OCI-LY1 (cell line): ENCODE measurements at regions not wholly inside any gene's neighbourhood (a gene's known extent, or its start where the extent isn't known, plus 50 kb on each side); places are given as distances from the start of the nearest gene placed in this dataset.

Source experiments
- H2AFZ ChIP-seq: fragments of 200-600 bp; sonication (generic), shearing (Covaris generic); 2 replicates; pipeline ENCODE4 v1.6.0; 2014; ENCODE audit warnings: antibody characterized with exemption, mild to moderate bottlenecking, low read length
- H3F3A ChIP-seq: fragments of 200-600 bp; sonication (generic), shearing (Covaris generic); 2 replicates; pipeline ENCODE4 v1.6.0; 2014; ENCODE audit warnings: mild to moderate bottlenecking, antibody characterized with exemption, low read length, moderate library complexity; ENCODE audit not compliant: insufficient read depth
- H3K27ac ChIP-seq: fragments of 200-600 bp; sonication (generic); 2 replicates; pipeline ENCODE4 v1.5.1; 2014; ENCODE audit warnings: low read length, mixed run types, mild to moderate bottlenecking, low read depth; ENCODE audit not compliant: poor library complexity, severe bottlenecking
- H3K27me3 ChIP-seq: fragments of 200-600 bp; sonication (generic); 2 replicates; pipeline ENCODE4 v1.6.0; 2014; ENCODE audit warnings: antibody characterized with exemption, mild to moderate bottlenecking, low read length, moderate library complexity; ENCODE audit not compliant: insufficient read depth
- H3K36me3 ChIP-seq: fragments of 200-600 bp; sonication (generic); 2 replicates; pipeline ENCODE4 v1.6.1; 2014; ENCODE audit warnings: mild to moderate bottlenecking, antibody characterized with exemption, low read length, moderate library complexity, mixed read lengths; ENCODE audit not compliant: insufficient read depth
- H3K4me1 ChIP-seq: fragments of 200-600 bp; sonication (generic); 2 replicates; pipeline ENCODE4 v1.5.1; 2014; ENCODE audit warnings: mild to moderate bottlenecking, low read length, moderate library complexity; ENCODE audit not compliant: insufficient read depth, severe bottlenecking
- H3K4me2 ChIP-seq: fragments of 200-600 bp; sonication (generic), shearing (Covaris generic); 2 replicates; pipeline ENCODE4 v1.6.1; 2014; ENCODE audit warnings: low read length
- H3K4me3 ChIP-seq: fragments of 200-600 bp; sonication (generic); 2 replicates; pipeline ENCODE4 v1.5.1; 2014; ENCODE audit warnings: low read length, low read depth, mild to moderate bottlenecking, mixed read lengths; ENCODE audit not compliant: poor library complexity, severe bottlenecking
- H3K79me2 ChIP-seq: fragments of 200-600 bp; shearing (Covaris generic); 2 replicates; pipeline ENCODE4 v1.6.1; 2016; ENCODE audit warnings: mixed run types, low read length, mixed read lengths; ENCODE audit not compliant: insufficient read depth
- H3K9ac ChIP-seq: fragments of 200-600 bp; sonication (generic), shearing (Covaris generic); 2 replicates; pipeline ENCODE4 v1.6.1; 2014; ENCODE audit warnings: mild to moderate bottlenecking, low read length, mixed read lengths
- H3K9me2 ChIP-seq: fragments of 200-600 bp; sonication (generic), shearing (Covaris generic); 2 replicates; pipeline ENCODE4 v1.6.1; 2014; ENCODE audit warnings: low read depth, mild to moderate bottlenecking, low read length, mixed read lengths
- H3K9me3 ChIP-seq: fragments of 200-600 bp; shearing (Covaris generic); 2 replicates; pipeline ENCODE4 v1.6.1; 2014; ENCODE audit warnings: low read length, mixed read lengths
- H4K20me1 ChIP-seq: fragments of 200-600 bp; sonication (generic), shearing (Covaris generic); 2 replicates; pipeline ENCODE4 v1.6.0; 2016; ENCODE audit warnings: mild to moderate bottlenecking, low read length; ENCODE audit not compliant: insufficient read depth
- CTCF ChIP-seq: fragments of 200-600 bp; sonication (generic), shearing (Covaris generic); IDR thresholded peaks from 2 replicates; pipeline ENCODE4 v1.5.1; 2017; ENCODE audit warnings: mild to moderate bottlenecking, antibody characterized with exemption, low read length, moderate library complexity, mixed read lengths
- EZH2 ChIP-seq: fragments of 200-600 bp; sonication (generic), shearing (Covaris generic); IDR thresholded peaks from 2 replicates; pipeline ENCODE4 v1.8.0; 2017; ENCODE audit warnings: borderline replicate concordance, mixed run types, mild to moderate bottlenecking, antibody characterized with exemption, low read length, moderate library complexity, mixed read lengths

- no peak overlapping the region for H2AFZ ChIP-seq
- H3K4me2 ChIP-seq, result no peak overlapping the region
- no peaks in the 10 kb centered on the region for H3K9me3 ChIP-seq
- no peaks in the 10 kb centered on the region for H3K79me2 ChIP-seq
- H3F3A ChIP-seq, result no peaks in the 10 kb centered on the region
- H4K20me1 ChIP-seq, result no peaks in the 10 kb centered on the region
- H3K9me2 ChIP-seq, result no peaks in the 10 kb centered on the region
- no peak overlapping the region for H3K4me3 ChIP-seq
- H3K36me3 ChIP-seq, result no peaks in the 10 kb centered on the region
- H3K27me3 ChIP-seq, result no peaks in the 10 kb centered on the region
- H3K4me1 ChIP-seq, result no peaks in the 10 kb centered on the region
- no peak overlapping the region for H3K9ac ChIP-seq
- TF ChIP-seq EZH2 (no peak), CTCF (no peak)
- no peak overlapping the region for H3K27ac ChIP-seq
Observed at GRCh38 chr13:90912247-90912646, 435.2 kb upstream of the MIR17HG start.

- H3K27ac ChIP-seq, result no peak overlapping the region
- no peak overlapping the region for H3K9ac ChIP-seq
- H3K36me3 ChIP-seq, result no peaks in the 10 kb centered on the region
- H3K4me3 ChIP-seq, result no peak overlapping the region
- H3K9me2 ChIP-seq, result no peaks in the 10 kb centered on the region
- H3K27me3 ChIP-seq, result no peaks in the 10 kb centered on the region
- H3K4me2 ChIP-seq, result no peak overlapping the region
- H3K9me3 ChIP-seq, result no peaks in the 10 kb centered on the region
- no peak overlapping the region for H2AFZ ChIP-seq
- H3K79me2 ChIP-seq, result no peaks in the 10 kb centered on the region
- TF ChIP-seq CTCF, result no peak
- no peak for TF ChIP-seq EZH2
- H3F3A ChIP-seq, result no peaks in the 10 kb centered on the region
- no peaks in the 10 kb centered on the region for H4K20me1 ChIP-seq
- H3K4me1 ChIP-seq, result no peaks in the 10 kb centered on the region
Observed at GRCh38 chr13:90918536-90918935, 429.0 kb upstream of the MIR17HG start.

GRCh38 chr13:90919153-90919552, 428.3 kb upstream of the MIR17HG start:
- Histone ChIP-seq H3K27me3 (no peaks in the 10 kb centered on the region), H3K9me2 (no peaks in the 10 kb centered on the region), H3K36me3 (no peaks in the 10 kb centered on the region), H4K20me1 (no peaks in the 10 kb centered on the region), H3K9ac (no peak overlapping the region), H3K4me3 (no peak overlapping the region), H3K27ac (no peak overlapping the region), H3K4me2 (no peak overlapping the region), H3K79me2 (no peaks in the 10 kb centered on the region), H3F3A (no peaks in the 10 kb centered on the region), H3K9me3 (no peaks in the 10 kb centered on the region), H2AFZ (no peak overlapping the region), H3K4me1 (no peaks in the 10 kb centered on the region)
- no peak for TF ChIP-seq CTCF
- no peak for TF ChIP-seq EZH2
